ENCODE measurements at regions not wholly inside any gene's neighbourhood (a gene's known extent, or its start where the extent isn't known, plus 50 kb on each side); places are given as distances from the start of the nearest gene placed in this dataset.

GRCh38 chr9:36728651-36729520 is 156.2 kb downstream of the MELK start:
- peak; percentile 62 for DNase-seq (ENCODE audit: low read depth)

GRCh38 chr9:36729906-36730305 is 157.2 kb downstream of the MELK start:
- no peak for DNase-seq (ENCODE audit: low read depth)

GRCh38 chr9:36730414-36730813 is 157.7 kb downstream of the MELK start:
- no peak for DNase-seq (ENCODE audit: low read depth)

- DNase-seq (ENCODE audit: low read depth) = no peak
Observed at GRCh38 chr9:36731068-36731956, 158.6 kb downstream of the MELK start.

GRCh38 chr9:36734737-36735136 is 162.0 kb downstream of the MELK start:
- DNase-seq (ENCODE audit: low read depth) = no peak

- DNase-seq (ENCODE audit: low read depth) = no peak
Observed at GRCh38 chr9:36736648-36737047, 164.0 kb downstream of the MELK start.

GRCh38 chr9:36738318-36738976 is 165.8 kb downstream of the MELK start:
- DNase-seq (ENCODE audit: low read depth) = no peak

- no peak for DNase-seq (ENCODE audit: low read depth)
Observed at GRCh38 chr9:36739373-36740116, 166.8 kb downstream of the MELK start.

- no peak for DNase-seq (ENCODE audit: low read depth)
Observed at GRCh38 chr9:36742264-36742663, 169.6 kb downstream of the MELK start.

- DNase-seq (ENCODE audit: low read depth) = no peak
Observed at GRCh38 chr9:36744678-36745077, 172.0 kb downstream of the MELK start.

- no peak for DNase-seq (ENCODE audit: low read depth)
Observed at GRCh38 chr9:36745977-36746376, 173.3 kb downstream of the MELK start.

GRCh38 chr9:36746415-36746814 is 173.7 kb downstream of the MELK start:
- DNase-seq (ENCODE audit: low read depth) = no peak

- peak; percentile 25 for DNase-seq (ENCODE audit: low read depth)
Observed at GRCh38 chr9:36748322-36748899, 175.7 kb downstream of the MELK start.

GRCh38 chr9:36749461-36749860 is 176.8 kb downstream of the MELK start:
- DNase-seq (ENCODE audit: low read depth) = no peak

- no peak for DNase-seq (ENCODE audit: low read depth)
Observed at GRCh38 chr9:36750630-36751029, 177.9 kb downstream of the MELK start.

GRCh38 chr9:36755019-36755418 is 182.3 kb downstream of the MELK start:
- DNase-seq (ENCODE audit: low read depth) = no peak

- no peak for DNase-seq (ENCODE audit: low read depth)
Observed at GRCh38 chr9:36759141-36759540, 186.4 kb downstream of the MELK start.

- DNase-seq (ENCODE audit: low read depth) = no peak
Observed at GRCh38 chr9:36759976-36760375, 187.3 kb downstream of the MELK start.

GRCh38 chr9:36760667-36761420 is 188.1 kb downstream of the MELK start:
- no peak for DNase-seq (ENCODE audit: low read depth)

- no peak for DNase-seq (ENCODE audit: low read depth)
Observed at GRCh38 chr9:36762958-36763357, 190.3 kb downstream of the MELK start.

- DNase-seq (ENCODE audit: low read depth) = no peak
Observed at GRCh38 chr9:36763778-36764177, 191.1 kb downstream of the MELK start.
